Iris pigment epithelial cell (primary cell): ENCODE measurements at regions not wholly inside any gene's neighbourhood (a gene's known extent, or its start where the extent isn't known, plus 50 kb on each side); places are given as distances from the start of the nearest gene placed in this dataset.
"Not testable (repeated sequence)": the region's sequence is repeated elsewhere in the genome, so short reads cannot be mapped to it uniquely, and the experiment has no call there.

ENCODE experiments used
- DNase-seq: peaks from one replicate; pipeline ENCODE4 v3.0.0-alpha.2; 2011; ENCODE audit warnings: low read depth

- no peak for DNase-seq
Observed at GRCh38 chr10:28186887-28187578, 115.8 kb downstream of the MPP7 start.

- no peak for DNase-seq
Observed at GRCh38 chr10:28186461-28186860, 116.4 kb downstream of the MPP7 start.

DNA sequence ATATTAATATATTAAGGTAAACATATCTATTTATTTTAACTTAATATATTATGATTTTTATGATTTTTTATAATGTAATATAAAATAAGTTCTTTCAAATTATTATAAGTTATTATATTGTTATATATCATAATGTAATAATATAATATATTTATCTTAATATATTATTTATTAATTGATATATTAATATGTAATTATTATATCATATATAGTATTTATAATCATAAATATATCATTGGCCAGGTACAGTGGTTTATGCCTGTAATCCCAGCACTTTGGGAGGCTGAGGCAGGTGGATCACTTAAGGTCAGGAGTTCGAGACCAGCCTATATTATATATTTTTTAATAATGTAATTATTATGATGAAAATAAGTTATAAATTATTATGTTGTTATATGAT, 118.1 kb downstream of the MPP7 start:
- DNase-seq = no peak

GRCh38 chr10:28181478-28182096, 121.3 kb downstream of the MPP7 start:
- no peak for DNase-seq

DNA sequence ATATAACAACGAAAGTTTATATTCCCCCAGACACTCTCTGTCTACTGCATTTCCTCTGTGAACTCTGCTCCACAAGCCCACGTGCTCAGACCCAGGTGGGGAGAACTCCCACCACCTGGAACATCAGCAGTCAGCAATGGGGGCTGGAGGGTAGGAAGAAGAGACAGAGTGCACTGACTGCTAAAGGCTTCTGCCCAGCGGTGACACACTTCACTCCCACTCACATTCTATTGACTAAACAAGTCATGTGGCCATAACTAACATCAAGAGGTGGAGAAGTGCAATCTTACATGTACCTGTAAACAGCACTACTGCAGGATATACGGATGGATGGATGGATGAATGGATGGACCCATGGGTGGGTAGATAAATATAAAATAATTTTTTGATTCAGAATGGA, 122.2 kb downstream of the MPP7 start:
- no peak for DNase-seq

GRCh38 chr10:28179743-28180099, 123.1 kb downstream of the MPP7 start:
- DNase-seq = no peak

DNA sequence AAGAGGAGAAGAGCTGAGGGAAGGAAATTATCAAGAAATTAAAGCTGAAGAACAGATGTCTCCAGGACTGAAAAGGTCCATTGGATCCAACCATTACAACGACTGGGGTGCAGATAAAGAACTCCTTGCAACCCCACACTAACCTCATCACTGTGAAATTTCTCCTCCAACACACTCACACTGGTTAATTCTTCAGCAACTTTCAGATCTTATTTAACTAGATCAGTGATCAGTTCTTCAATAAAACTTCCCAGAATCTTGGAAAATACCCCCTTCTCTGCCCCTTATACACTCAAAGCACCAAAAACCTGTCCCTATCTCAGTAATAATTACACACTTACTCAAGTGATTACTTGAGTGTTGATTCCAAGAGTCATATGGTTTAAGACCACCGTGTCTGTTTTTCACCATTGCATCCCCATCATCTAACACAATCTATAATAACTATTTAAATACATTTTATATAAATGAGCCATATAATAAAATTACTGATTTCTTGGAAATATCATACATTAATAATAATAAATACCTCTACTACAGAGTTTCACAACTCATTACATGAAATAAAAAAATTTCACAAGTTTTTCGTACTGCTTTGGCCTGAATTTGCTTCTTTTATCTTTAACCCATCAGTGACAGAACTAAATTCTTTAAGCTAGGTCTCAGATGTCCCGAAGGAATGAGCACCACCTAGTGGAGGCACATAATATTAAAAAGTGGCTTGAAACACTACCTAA, 123.7 kb downstream of the MPP7 start:
- DNase-seq = peak; percentile 59

DNA sequence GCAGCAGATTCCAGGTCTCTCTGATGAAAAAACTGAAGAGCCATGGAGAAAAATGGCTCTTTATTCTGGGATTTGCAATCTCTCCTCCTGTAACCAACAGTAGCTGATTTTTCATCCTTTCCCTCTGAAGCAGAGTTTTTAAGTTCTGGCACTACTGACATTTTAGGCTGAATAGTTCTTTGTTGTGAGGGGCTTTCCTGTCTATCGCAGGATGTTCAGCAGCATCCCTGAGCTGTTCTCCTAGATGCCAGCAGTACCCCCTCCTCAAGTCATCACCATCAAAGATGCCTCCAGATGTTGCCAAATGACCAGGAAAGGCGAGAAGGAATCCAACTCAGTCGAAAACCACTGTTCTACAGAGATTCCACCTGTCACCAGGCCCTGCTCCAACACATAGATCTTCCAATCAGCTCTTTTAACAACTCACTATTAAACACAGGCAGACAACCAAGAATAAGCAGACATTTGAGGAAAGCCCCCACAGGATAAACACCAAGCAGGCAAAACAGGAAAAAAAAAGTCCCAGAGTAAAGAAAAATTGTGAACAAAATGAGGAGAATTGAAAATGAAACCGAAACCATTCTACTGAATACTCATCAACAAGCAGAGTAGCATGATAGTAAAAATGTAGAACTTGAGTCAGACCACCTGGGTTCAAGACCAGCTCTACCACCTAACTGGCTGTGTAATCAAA, 124.8 kb downstream of the MPP7 start:
- DNase-seq = peak; percentile 25

GRCh38 chr10:28176498-28176897, 126.4 kb downstream of the MPP7 start:
- DNase-seq = not testable (repeated sequence)

DNA sequence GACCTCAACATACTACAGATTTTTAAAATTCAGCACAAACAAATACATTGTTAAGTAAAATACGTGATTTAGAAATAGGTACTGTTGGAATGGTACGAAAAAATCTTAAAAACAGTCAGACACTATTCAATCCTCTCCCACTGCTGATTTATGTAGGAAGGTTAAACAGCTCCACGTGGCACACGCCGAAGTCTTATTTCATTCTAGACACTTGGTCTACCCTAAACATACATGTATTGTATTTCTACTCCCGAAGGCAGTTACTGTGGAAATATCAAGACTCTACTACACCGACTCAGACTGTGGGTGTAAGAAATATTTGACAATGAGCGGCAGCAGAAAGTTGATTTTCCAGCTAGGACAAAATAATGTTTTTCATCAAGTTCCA, 130.6 kb downstream of the MPP7 start:
- no peak for DNase-seq

DNA sequence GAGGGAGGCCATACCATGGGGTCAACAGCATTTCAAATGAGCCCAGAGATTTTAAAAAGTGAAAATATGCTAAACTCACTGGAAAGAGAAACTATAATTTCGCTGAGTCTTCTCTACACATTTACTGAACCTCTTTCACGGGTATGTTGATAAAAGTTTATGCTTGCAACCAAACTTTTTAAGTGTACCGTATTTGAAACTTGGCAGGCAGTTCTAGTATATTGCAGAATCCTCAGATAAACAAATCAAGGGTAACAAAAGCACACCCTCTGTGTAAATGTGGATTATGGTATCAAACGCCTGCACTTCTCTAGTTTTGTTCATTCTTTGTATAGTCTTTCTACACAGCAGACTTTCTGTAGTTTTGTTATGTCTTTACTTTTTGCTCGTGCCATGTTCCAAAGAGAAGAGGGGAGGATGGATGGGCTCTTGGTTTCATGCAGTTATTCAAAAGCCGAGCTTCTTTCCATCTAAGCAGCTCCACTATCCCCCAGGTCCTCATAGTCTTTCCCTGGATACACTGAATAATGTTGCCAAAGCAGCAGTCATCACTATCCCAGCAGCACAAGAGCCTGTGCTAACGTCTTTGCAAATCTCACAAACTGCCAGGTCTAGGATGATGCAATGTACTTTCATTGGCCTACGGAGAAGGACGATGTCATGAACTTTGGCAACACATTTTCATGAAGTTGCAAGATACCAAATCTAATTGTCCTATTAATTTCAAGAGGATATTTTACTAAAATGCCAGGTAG, 131.2 kb downstream of the MPP7 start:
- peak; percentile 39 for DNase-seq

GRCh38 chr10:28169525-28169924, 133.3 kb downstream of the MPP7 start:
- no peak for DNase-seq

GRCh38 chr10:28160866-28161405, 141.9 kb downstream of the MPP7 start:
- no peak for DNase-seq

GRCh38 chr10:28157379-28157778, 145.5 kb downstream of the MPP7 start:
- DNase-seq = no peak

- no peak for DNase-seq
Observed at GRCh38 chr10:28155726-28156125, 147.1 kb downstream of the MPP7 start.

- no peak for DNase-seq
Observed at GRCh38 chr10:28151636-28152035, 151.2 kb downstream of the MPP7 start.

DNA sequence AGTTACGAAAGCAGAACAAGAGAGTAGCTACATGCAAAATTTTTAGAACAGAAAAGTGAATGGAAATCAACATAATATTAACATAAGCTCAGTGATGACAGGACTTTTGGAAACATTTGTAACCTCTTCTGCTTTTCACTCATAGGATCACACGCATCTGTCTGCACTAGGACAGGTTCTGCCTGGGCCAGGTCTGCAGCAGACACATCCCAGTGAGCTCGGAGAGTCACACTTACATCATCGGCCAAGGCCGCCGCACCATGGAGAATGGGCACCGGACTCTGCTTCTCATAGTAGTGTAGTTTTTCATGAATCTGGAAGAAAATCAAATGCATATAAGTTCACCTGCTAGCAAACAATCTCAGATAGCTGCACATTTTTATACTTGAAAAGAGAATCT, 150.9 kb upstream of the ODAD2 start:
- DNase-seq = no peak

DNA sequence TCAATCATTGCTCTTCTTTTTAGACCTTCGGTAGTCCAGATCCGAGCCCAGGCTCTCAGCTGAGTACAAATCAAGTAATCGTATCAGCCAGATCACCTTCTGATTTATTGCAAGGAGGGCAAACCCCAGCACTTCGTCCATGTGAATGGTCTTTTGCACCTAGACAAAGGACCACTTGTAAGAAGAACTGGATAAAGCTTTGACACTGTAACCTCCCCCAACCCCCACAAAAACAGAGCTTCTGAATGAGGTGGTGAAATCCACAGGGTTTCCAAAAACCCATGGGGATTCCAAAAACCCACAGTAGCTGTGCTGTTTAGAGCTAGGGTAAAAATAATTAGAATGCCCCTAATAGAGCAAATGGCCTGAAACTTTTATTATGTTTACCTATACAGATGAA, 148.8 kb upstream of the ODAD2 start:
- DNase-seq = no peak

- DNase-seq = peak; percentile 29
Observed at GRCh38 chr10:28139138-28139537, 140.3 kb upstream of the ODAD2 start.

DNA sequence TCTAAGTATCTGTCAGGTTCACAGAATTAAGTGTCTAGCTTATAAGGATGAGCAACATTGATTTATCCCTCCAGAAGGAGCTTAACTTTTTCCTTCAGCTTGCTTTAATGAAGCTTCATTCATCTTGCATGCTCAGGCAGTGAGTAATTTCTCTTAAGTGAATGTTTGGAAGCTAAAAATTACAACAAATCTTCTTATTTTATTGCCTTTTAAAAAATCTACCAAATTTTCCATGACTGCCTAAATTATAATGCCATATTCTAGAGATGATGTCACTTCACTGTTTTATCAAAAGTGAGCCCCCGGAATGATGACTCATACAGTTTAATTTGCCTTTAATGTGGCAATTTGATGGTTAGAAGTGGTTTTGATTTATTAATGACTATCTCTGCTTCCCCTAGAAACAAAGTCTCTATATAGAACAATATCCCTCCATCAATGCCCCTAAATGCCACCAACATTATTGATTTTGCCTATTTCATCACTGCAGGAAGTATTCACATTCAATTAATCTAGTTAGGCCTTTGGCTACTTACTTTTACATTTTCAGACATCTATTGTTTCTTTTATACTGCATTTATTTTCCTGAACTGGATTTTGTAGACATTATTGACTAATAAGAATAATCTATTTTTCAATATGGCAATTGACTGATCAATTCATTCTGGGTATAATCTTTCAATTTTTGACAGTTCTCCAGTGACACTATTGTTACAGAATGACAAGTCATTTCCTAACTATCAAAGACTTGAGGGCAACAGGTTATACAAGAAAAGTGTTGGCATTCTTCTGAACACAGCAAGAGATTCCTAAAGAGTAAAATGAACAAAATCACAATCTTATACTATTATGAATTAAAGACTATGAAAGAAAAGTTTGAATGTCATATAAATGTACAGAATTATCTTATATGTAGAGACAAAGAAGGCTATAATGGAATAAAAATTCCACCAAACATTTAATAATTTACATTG, 139.3 kb upstream of the ODAD2 start:
- peak; percentile 50 for DNase-seq

DNA sequence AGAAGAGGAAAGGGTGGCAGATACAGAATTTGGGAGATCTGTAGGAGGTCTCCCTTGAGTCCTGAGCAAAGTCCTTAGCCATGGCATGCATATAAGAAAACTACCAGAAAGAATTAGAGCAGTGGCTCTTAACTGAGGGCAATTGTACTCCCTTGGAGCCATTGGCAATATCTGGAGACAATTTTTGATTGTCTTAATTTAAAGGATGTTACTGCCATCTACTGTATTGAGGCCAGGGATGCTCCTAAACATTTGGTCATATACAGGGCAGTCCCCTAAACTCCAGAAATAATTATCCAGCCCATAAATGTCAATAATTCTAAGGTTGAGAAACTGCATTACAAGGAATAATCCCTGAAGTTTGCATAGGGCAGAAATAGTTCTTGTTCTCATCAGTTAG, 136.4 kb upstream of the ODAD2 start:
- DNase-seq = no peak
